Panc1 (cell line): ENCODE measurements at regions not wholly inside any gene's neighbourhood (a gene's known extent, or its start where the extent isn't known, plus 50 kb on each side); places are given as distances from the start of the nearest gene placed in this dataset.

Experiments used
- CTCF ChIP-seq: fragments of 450-650 bp; IDR thresholded peaks from 2 replicates; pipeline ENCODE4 v1.5.1; 2017; ENCODE audit warnings: mild to moderate bottlenecking
- REST ChIP-seq, 2 experiments: IDR thresholded peaks; 2 replicates each; pipeline ENCODE4 v1.6.1; 2011 to 2012; ENCODE audit warnings: low read depth in 2 of 2, control low read depth in 1 of 2, low read length in 1 of 2, mild to moderate bottlenecking in 1 of 2, moderate library complexity in 1 of 2; ENCODE audit not compliant: insufficient read depth in 1 of 2

- TF ChIP-seq CTCF: no peak
- no peak for TF ChIP-seq REST (IDR thresholded peaks at IDR 0.05; ENCODE audit: insufficient read depth in 1 of 2, low read depth in 2 of 2, low read length in 1 of 2)
Observed at GRCh38 chr4:104629601-104630000, 134.9 kb upstream of the CXXC4 start.
